ENCODE measurements at regions not wholly inside any gene's neighbourhood (a gene's known extent, or its start where the extent isn't known, plus 50 kb on each side); places are given as distances from the start of the nearest gene placed in this dataset.
A peak's percentile ranks its signal among the peaks of the same experiment; 100 is the strongest.

DNA sequence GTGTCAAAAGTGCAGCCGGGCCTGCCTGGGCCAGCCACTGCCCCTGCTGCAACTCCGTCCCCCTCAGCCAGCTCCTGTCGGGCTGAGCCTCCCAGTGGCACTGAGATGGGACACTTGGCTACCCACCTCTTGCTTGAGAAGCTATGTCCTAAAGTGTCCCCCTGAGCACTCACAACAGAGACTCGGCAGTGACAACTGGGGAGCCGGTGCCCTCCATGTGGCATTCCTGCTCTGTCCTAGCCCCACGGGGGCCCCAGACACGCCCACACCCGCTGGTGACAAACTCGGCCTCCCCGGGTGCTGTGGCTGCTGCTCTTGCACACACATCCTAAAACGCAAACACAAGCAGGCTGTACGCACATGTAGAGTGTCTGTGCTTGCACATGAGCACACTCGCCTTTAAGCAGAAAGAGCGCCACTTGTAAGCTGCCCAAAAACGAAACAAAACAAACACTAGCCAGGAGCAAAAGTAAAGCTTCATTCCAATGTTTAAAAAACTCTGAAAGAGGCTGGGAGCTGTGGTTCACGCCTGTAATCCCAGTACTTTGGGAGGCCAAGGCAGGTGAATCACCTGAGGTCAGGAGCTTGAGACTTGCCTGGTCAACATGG, 253.9 kb downstream of the RBFOX3 start:
- Histone ChIP-seq H3K36me3 (ENCODE audit: low read depth, low read length) (no peaks in the 10 kb centered on the region), H3K79me2 (ENCODE audit: low read length) (no peaks in the 10 kb centered on the region), H4K20me1 (ENCODE audit: low read length) (no peaks in the 10 kb centered on the region), H3K4me3 (ENCODE audit: low read length) (no peak overlapping the region), H3K4me2 (ENCODE audit: low read length) (no peak overlapping the region), H3K27ac (ENCODE audit: low read length) (no peak overlapping the region), H3K27me3 (ENCODE audit: low read length) (peaks cover 96% of the 10 kb centered on the region), H2AFZ (ENCODE audit: low read length) (no peak overlapping the region), H3K9me3 (ENCODE audit: low read length) (no peaks in the 10 kb centered on the region), H3F3A (ENCODE audit: low read length, unreplicated experiment) (no peaks in the 10 kb centered on the region), H3K9me2 (replicated peaks; ENCODE audit: low read length) (no peaks in the 10 kb centered on the region), H3K9ac (ENCODE audit: low read length) (no peak overlapping the region), H3K4me1 (ENCODE audit: insufficient read depth, low read length) (no peaks in the 10 kb centered on the region)
- ATAC-seq (no peak), DNase-seq (no peak)
- intact Hi-C loops (cut with micrococcal nuclease): no loop called here
- ChIA-PET CTCF (no interaction called here), POLR2A (ENCODE audit: unreplicated experiment) (no interaction called here)
- no peak for TF ChIP-seq EZH2phosphoT487 (IDR thresholded peaks at IDR 0.05; ENCODE audit: borderline replicate concordance, low read length)
- no peak for TF ChIP-seq EZH2 (IDR thresholded peaks at IDR 0.05; ENCODE audit: low read length, unreplicated experiment)
- TF ChIP-seq, protein P1, sequence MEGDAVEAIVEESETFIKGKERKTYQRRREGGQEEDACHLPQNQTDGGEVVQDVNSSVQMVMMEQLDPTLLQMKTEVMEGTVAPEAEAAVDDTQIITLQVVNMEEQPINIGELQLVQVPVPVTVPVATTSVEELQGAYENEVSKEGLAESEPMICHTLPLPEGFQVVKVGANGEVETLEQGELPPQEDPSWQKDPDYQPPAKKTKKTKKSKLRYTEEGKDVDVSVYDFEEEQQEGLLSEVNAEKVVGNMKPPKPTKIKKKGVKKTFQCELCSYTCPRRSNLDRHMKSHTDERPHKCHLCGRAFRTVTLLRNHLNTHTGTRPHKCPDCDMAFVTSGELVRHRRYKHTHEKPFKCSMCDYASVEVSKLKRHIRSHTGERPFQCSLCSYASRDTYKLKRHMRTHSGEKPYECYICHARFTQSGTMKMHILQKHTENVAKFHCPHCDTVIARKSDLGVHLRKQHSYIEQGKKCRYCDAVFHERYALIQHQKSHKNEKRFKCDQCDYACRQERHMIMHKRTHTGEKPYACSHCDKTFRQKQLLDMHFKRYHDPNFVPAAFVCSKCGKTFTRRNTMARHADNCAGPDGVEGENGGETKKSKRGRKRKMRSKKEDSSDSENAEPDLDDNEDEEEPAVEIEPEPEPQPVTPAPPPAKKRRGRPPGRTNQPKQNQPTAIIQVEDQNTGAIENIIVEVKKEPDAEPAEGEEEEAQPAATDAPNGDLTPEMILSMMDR (conservative IDR thresholded peaks at IDR 0.05; ENCODE audit: low read depth, low read length): no peak
- BruUV-seq (replicated peaks): no TSS peak

DNA sequence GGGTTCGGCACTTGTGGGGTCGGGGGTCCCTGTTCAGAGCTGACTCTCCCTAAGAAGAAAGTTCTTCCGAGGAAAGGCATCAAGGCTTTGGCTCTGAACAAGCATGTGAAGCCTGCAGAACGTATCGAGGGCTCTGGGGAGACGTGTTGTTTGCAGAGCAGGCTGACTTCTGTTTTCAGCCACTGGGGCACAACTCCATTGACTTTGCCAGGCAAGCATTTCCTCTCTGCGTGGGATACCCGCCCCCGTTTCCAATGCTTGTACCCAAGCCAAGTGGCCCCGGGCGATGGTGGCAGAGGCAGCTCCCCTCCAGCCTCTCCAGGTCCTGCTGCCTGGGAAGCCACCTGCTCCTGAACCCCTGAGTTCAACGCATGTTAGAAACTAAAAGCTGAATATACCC, 255.7 kb downstream of the RBFOX3 start:
- no peaks in the 10 kb centered on the region for H3K9me3 ChIP-seq (ENCODE audit: low read length)
- no peaks in the 10 kb centered on the region for H4K20me1 ChIP-seq (ENCODE audit: low read length)
- DNase-seq (no peak), ATAC-seq (no peak)
- no peaks in the 10 kb centered on the region for H3K79me2 ChIP-seq (ENCODE audit: low read length)
- POLR2A ChIA-PET (ENCODE audit: unreplicated experiment): no interaction called here
- H3K4me3 ChIP-seq (ENCODE audit: low read length): no peak overlapping the region
- no peak overlapping the region for H2AFZ ChIP-seq (ENCODE audit: low read length)
- no peak overlapping the region for H3K9ac ChIP-seq (ENCODE audit: low read length)
- H3K9me2 ChIP-seq (replicated peaks; ENCODE audit: low read length): no peaks in the 10 kb centered on the region
- intact Hi-C loops (cut with micrococcal nuclease): no loop called here
- H3K36me3 ChIP-seq (ENCODE audit: low read depth, low read length): no peaks in the 10 kb centered on the region
- H3K4me2 ChIP-seq (ENCODE audit: low read length): no peak overlapping the region
- no peaks in the 10 kb centered on the region for H3F3A ChIP-seq (ENCODE audit: low read length, unreplicated experiment)
- BruUV-seq (replicated peaks): no TSS peak
- TF ChIP-seq EZH2 (IDR thresholded peaks at IDR 0.05; ENCODE audit: low read length, unreplicated experiment): peak; percentile 66
- TF ChIP-seq EZH2phosphoT487 (IDR thresholded peaks at IDR 0.05; ENCODE audit: borderline replicate concordance, low read length): no peak; the same call in none of the 2 replicates
- peaks cover 96% of the 10 kb centered on the region for H3K27me3 ChIP-seq (ENCODE audit: low read length)
- H3K27ac ChIP-seq (ENCODE audit: low read length): no peak overlapping the region
- no peaks in the 10 kb centered on the region for H3K4me1 ChIP-seq (ENCODE audit: insufficient read depth, low read length)
- CTCF ChIA-PET: no interaction called here

DNA sequence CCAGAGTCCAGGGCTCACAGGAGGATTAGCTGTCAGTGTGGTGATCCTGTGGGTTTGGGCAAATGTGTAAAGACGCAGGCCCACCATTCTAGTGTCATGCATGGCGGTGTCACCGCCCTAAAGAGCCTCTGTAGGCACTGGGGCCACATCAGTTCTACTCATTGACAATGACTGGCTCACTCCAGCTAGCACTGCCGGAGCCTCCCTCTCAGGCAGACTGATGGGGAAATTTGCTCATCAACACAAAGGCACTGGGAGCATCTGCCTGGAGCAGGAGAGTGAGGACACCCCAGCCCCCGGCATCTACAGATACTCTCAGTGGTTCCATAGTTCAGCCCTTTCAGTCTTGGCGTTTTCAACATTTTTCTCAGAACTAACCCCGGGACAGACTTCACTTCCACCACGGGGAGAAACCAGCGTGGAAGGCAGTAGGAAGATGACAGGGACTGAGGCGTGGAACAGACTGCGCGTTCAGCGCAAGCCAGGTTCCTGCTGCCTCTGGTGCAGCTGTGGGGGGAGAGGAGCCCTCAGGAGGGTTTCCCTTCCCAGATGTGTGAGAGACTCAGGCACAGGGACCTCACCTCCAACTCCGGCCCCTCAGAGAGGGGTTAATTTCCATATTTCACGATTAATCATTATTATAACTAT, 256.6 kb downstream of the RBFOX3 start:
- ATAC-seq (no peak), DNase-seq (no peak)
- Histone ChIP-seq H3K79me2 (ENCODE audit: low read length) (no peaks in the 10 kb centered on the region), H2AFZ (ENCODE audit: low read length) (no peak overlapping the region), H3K9me3 (ENCODE audit: low read length) (no peaks in the 10 kb centered on the region), H3K27me3 (ENCODE audit: low read length) (peaks cover 97% of the 10 kb centered on the region), H3K9me2 (replicated peaks; ENCODE audit: low read length) (no peaks in the 10 kb centered on the region), H3F3A (ENCODE audit: low read length, unreplicated experiment) (no peaks in the 10 kb centered on the region), H3K4me2 (ENCODE audit: low read length) (no peak overlapping the region), H4K20me1 (ENCODE audit: low read length) (no peaks in the 10 kb centered on the region), H3K36me3 (ENCODE audit: low read depth, low read length) (no peaks in the 10 kb centered on the region), H3K4me1 (ENCODE audit: insufficient read depth, low read length) (no peaks in the 10 kb centered on the region), H3K27ac (ENCODE audit: low read length) (no peak overlapping the region), H3K4me3 (ENCODE audit: low read length) (no peak overlapping the region), H3K9ac (ENCODE audit: low read length) (no peak overlapping the region)
- ChIA-PET CTCF (no interaction called here), POLR2A (ENCODE audit: unreplicated experiment) (no interaction called here)
- BruUV-seq (replicated peaks): no TSS peak
- TF ChIP-seq EZH2 (IDR thresholded peaks at IDR 0.05; ENCODE audit: low read length, unreplicated experiment): no peak
- TF ChIP-seq, protein P1 (conservative IDR thresholded peaks at IDR 0.05; ENCODE audit: low read depth, low read length): no peak
- no peak for TF ChIP-seq EZH2phosphoT487 (IDR thresholded peaks at IDR 0.05; ENCODE audit: borderline replicate concordance, low read length)
- intact Hi-C loops (cut with micrococcal nuclease): no loop called here
